Cardiac fibroblast (primary cell): ENCODE measurements at regions not wholly inside any gene's neighbourhood (a gene's known extent, or its start where the extent isn't known, plus 50 kb on each side); places are given as distances from the start of the nearest gene placed in this dataset.

Experiments
- DNase-seq, 2 donors: peaks; one replicate each; pipeline versions ENCODE4 v3.0.0 to v3.0.0-alpha.2; 2010; ENCODE audit warnings: low read depth in 2 of 2
- H3K4me3 ChIP-seq, 2 donors: replicated peaks in 1 of 2; 1 replicate in 1 of 2; 2 replicates in 1 of 2; pipeline ENCODE4 v1.5.1; 2011; ENCODE audit warnings: low read depth in 2 of 2, low read length in 2 of 2, mild to moderate bottlenecking in 2 of 2, moderate library complexity in 1 of 2
- TF ChIP-seq, protein P1 (sequence below): IDR thresholded peaks from one replicate; pipeline ENCODE4 v1.5.1; 2011; ENCODE audit warnings: low read depth, mild to moderate bottlenecking, low read length, inconsistent platforms

GRCh38 chr2:19261061-19261460 lies 97.4 kb downstream of the OSR1 start:
- H3K4me3 ChIP-seq, result no peak overlapping the region
- no peak for DNase-seq
- TF ChIP-seq, protein P1, sequence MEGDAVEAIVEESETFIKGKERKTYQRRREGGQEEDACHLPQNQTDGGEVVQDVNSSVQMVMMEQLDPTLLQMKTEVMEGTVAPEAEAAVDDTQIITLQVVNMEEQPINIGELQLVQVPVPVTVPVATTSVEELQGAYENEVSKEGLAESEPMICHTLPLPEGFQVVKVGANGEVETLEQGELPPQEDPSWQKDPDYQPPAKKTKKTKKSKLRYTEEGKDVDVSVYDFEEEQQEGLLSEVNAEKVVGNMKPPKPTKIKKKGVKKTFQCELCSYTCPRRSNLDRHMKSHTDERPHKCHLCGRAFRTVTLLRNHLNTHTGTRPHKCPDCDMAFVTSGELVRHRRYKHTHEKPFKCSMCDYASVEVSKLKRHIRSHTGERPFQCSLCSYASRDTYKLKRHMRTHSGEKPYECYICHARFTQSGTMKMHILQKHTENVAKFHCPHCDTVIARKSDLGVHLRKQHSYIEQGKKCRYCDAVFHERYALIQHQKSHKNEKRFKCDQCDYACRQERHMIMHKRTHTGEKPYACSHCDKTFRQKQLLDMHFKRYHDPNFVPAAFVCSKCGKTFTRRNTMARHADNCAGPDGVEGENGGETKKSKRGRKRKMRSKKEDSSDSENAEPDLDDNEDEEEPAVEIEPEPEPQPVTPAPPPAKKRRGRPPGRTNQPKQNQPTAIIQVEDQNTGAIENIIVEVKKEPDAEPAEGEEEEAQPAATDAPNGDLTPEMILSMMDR, result no peak

- no peak overlapping the region for H3K4me3 ChIP-seq
- peak; percentile 75 to 94 for DNase-seq
These were observed 102.3 kb downstream of the OSR1 start for GRCh38 chr2:19256121-19256601.

DNA sequence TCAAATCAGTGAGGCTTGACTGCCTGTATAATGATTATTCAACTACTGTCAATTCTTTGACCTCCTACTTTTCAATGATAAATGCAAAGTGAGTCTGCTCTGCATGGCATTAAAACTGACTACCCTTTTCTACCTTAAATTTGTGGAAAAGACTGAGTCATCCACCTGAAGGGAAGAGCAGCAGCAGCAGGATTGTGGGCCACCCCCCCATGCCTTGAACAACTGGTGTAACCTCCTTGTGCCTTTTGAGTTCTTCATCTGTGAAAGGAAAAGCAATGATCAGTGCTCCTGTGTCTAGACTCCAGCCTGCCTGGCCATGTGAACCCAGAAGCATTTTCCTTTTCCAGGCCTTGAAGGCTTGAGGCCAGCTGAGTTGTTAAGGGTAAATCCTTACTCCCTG lies 102.9 kb downstream of the OSR1 start:
- no peak for DNase-seq

More at GRCh38 chr2:19256121-19256601, 102.3 kb downstream of the OSR1 start:
- TF ChIP-seq, protein P1, result no peak

DNA sequence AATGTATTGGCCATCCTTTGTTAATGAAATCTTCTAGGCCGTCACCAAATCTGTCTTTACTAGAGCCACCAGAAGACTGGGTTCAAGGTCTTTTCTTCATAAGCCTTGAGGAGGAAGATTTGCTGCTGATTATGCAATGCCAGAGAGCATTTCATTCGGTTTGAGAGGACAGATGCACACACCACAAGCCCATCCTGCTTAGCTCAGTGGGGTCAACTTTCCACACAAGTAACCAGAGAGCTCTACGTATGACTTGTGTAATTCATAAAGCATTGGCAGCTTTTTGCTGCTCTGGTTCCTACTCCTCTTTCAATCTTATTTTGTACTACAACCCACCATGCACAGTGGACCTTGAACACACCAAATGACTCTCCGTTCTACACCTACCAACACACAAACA lies 106.9 kb downstream of the OSR1 start:
- TF ChIP-seq, protein P1, result no peak
- no peak overlapping the region for H3K4me3 ChIP-seq
- peak in 1 of 2 donors; percentile 59 for DNase-seq

More for the DNA sequence above, 102.9 kb downstream of the OSR1 start:
- no peak overlapping the region for H3K4me3 ChIP-seq
- TF ChIP-seq, protein P1, result no peak

- H3K4me3 ChIP-seq, result no peak overlapping the region
- DNase-seq, result peak in 1 of 2 donors; percentile 43
These were observed 107.5 kb downstream of the OSR1 start for GRCh38 chr2:19250906-19251305.

DNA sequence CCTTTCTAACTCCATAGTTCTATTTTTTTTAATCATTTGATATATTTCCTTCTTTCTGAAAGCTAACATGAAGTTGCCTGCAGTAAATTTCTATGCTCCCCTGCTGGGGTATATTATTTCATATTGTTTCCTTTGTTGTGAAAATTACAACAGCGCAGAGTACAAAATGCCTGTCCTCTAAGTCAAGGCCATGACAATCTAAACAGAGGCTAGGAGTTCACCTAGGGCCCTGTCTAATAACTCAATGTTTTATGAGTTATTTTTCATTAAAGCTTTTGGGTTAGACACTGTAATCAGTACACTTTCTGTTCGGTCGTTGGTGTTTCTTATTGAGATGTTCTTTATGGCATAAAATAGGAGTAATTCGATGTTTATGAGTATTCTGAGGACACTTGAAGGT lies 111.2 kb downstream of the OSR1 start:
- TF ChIP-seq, protein P1, result no peak
- no peak for DNase-seq
- H3K4me3 ChIP-seq, result no peak overlapping the region

More at GRCh38 chr2:19250906-19251305, 107.5 kb downstream of the OSR1 start:
- TF ChIP-seq, protein P1, result no peak

GRCh38 chr2:19246496-19246895 lies 111.9 kb downstream of the OSR1 start:
- H3K4me3 ChIP-seq, result no peak overlapping the region
- TF ChIP-seq, protein P1, result no peak
- DNase-seq, result no peak
